ENCODE measurements at regions not wholly inside any gene's neighbourhood (a gene's known extent, or its start where the extent isn't known, plus 50 kb on each side); places are given as distances from the start of the nearest gene placed in this dataset.
"Not testable (repeated sequence)": the region's sequence is repeated elsewhere in the genome, so short reads cannot be mapped to it uniquely, and the experiment has no call there.

DNA sequence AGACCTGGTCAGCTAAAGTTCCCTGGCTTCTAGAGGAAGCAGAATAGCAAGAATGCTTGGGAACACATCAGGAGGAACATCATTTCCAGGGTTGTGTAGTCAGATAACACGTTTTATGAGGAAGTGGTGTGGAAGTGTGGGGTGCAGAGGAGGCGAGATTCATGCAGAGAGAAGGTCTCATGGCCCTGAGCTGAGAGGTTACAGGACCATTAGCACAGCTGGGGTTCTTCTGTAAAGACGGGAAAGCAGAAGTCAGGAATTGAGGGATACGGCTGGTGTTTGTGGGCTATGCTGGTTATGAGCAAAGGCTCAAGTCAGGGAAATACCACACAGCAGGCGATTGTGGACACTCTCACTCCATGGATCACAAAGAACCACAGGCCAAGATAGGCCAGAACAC is 190.6 kb upstream of the IRF2BP2 start:
- TF ChIP-seq CTCF (conservative IDR thresholded peaks at IDR 0.05; ENCODE audit: low read length); EZH2phosphoT487 (IDR thresholded peaks at IDR 0.05; ENCODE audit: borderline replicate concordance, low read depth, low read length): not testable (repeated sequence)

All from OCI-LY7 (cell line).